K562 (cell line): ENCODE measurements at regions not wholly inside any gene's neighbourhood (a gene's known extent, or its start where the extent isn't known, plus 50 kb on each side); places are given as distances from the start of the nearest gene placed in this dataset.

Experiments used
- ATAC-seq: fragments of 200-7000 bp; cut with Tn5 transposase; 3 replicates; pipeline ENCODE4 v1.9.1; 2020; ENCODE audit warnings: moderate library complexity
- BruUV-seq: library from RNA; stranded (reverse); fragments of 400-500 nt; replicated peaks from 2 replicates; lab custom pipeline; 2021; lab: Mats Ljungman, UMichigan
- CTCF ChIA-PET: fragments of 300-600 bp; formaldehyde crosslinking; extraction: SDS; loops from one replicate; lab custom pipeline; 2021; ENCODE audit warnings: low intra/inter-chr PET ratio; lab: Yijun Ruan, JAX
- POLR2A ChIA-PET: fragments of 300-600, 350-650 bp; sonication (Branson Sonifier 250); formaldehyde crosslinking; extraction: SDS; loops from one replicate; lab custom pipeline; 2021; ENCODE audit warnings: antibody characterized with exemption, inconsistent platforms; lab: Yijun Ruan, JAX
- DNase-seq, 4 experiments: peaks; one replicate each; pipeline versions ENCODE4 v3.0.0 to v3.0.0-alpha.2; 2011 to 2018; ENCODE audit warnings: low spot score in 3 of 4, mixed read lengths in 3 of 4; ENCODE audit errors: extremely low read depth in 1 of 4
- FAIRE-seq: peaks from 2 replicates; lab custom pipeline; 2011; peaks lifted over from hg19 to GRCh38; lab: Jason Lieb, UNC
- H2AFZ ChIP-seq: 2 replicates; pipeline ENCODE4 v1.6.0; 2011; ENCODE audit warnings: low read depth, low read length, control low read depth, inconsistent platforms
- H3K27ac ChIP-seq: fragments of 200-600 bp; 3 replicates; pipeline ENCODE4 v1.8.0; 2011; ENCODE audit warnings: low read depth, mild to moderate bottlenecking, control low read depth, inconsistent platforms, low read length, moderate library complexity, mixed read lengths; ENCODE audit errors: extremely low read depth
- H3K27me3 ChIP-seq, 2 experiments: fragments of 300-600 bp in 1 of 2; 2 replicates in 1 of 2; 3 replicates in 1 of 2; pipeline versions ENCODE4 v1.6.0 to v1.8.0; 2011; ENCODE audit warnings: inconsistent platforms in 2 of 2, low read length in 2 of 2, mild to moderate bottlenecking in 1 of 2, mixed read lengths in 1 of 2, moderate library complexity in 1 of 2; ENCODE audit not compliant: control insufficient read depth in 2 of 2, insufficient read depth in 2 of 2
- H3K36me3 ChIP-seq: fragments of 300-600 bp; 3 replicates; pipeline ENCODE4 v1.8.0; 2011; ENCODE audit warnings: mild to moderate bottlenecking, low read length, inconsistent platforms; ENCODE audit not compliant: control insufficient read depth, insufficient read depth
- H3K4me1 ChIP-seq, 2 experiments: fragments of 200-600 bp in 1 of 2; replicated peaks in 1 of 2; 2 replicates in 1 of 2; 3 replicates in 1 of 2; pipeline versions ENCODE4 v1.5.1 to v1.8.0; 2011; ENCODE audit warnings: inconsistent platforms in 2 of 2, low read length in 2 of 2, mild to moderate bottlenecking in 1 of 2, mixed read lengths in 1 of 2, moderate library complexity in 1 of 2; ENCODE audit not compliant: control insufficient read depth in 2 of 2, insufficient read depth in 2 of 2
- H3K4me2 ChIP-seq: 2 replicates; pipeline ENCODE4 v1.6.1; 2011; ENCODE audit warnings: low read length, control low read depth, inconsistent platforms, mixed read lengths; ENCODE audit not compliant: insufficient read depth
- H3K4me3 ChIP-seq: fragments of 200-600 bp; sonication (generic), shearing (Covaris generic); 2 replicates; pipeline ENCODE4 v1.5.1; 2016; ENCODE audit warnings: control low read depth, inconsistent platforms
- H3K79me2 ChIP-seq: fragments of 200-600 bp; 3 replicates; pipeline ENCODE4 v1.8.0; 2011; ENCODE audit warnings: low read length, inconsistent platforms; ENCODE audit not compliant: control insufficient read depth, insufficient read depth
- H3K9ac ChIP-seq, 2 experiments: 2 replicates each; pipeline versions ENCODE4 v1.6.0 to v1.6.1; 2011; ENCODE audit warnings: low read depth in 2 of 2, low read length in 2 of 2, control low read depth in 1 of 2, inconsistent platforms in 1 of 2, mild to moderate bottlenecking in 1 of 2, mixed read lengths in 1 of 2; ENCODE audit not compliant: insufficient read depth in 1 of 2
- H3K9me1 ChIP-seq: one replicate; pipeline ENCODE4 v1.6.0; 2011; ENCODE audit warnings: inconsistent platforms, mild to moderate bottlenecking, low read length, moderate library complexity; ENCODE audit not compliant: control insufficient read depth, insufficient read depth
- H3K9me3 ChIP-seq: replicated peaks from 2 replicates; pipeline ENCODE4 v1.5.1; 2011; ENCODE audit warnings: low read depth, low read length, inconsistent platforms; ENCODE audit not compliant: control insufficient read depth, insufficient read depth
- H4K20me1 ChIP-seq: replicated peaks from 2 replicates; pipeline ENCODE4 v1.6.1; 2011; ENCODE audit warnings: low read length, inconsistent platforms, mixed read lengths; ENCODE audit not compliant: control insufficient read depth, insufficient read depth
- FOSL1 ChIP-seq: fragments of 200-800 bp; sonication (Bioruptor generic); conservative IDR thresholded peaks from 2 replicates; pipeline ENCODE4 v1.6.1; 2016; ENCODE audit warnings: missing genetic modification characterization, missing compliant biosample characterization
- HDAC8 ChIP-seq: fragments of 450-650 bp; IDR thresholded peaks from 2 replicates; pipeline ENCODE4 v1.6.1; 2016; ENCODE audit warnings: mild to moderate bottlenecking, missing genetic modification characterization, moderate library complexity, missing compliant biosample characterization
- PATZ1 ChIP-seq: fragments of 250-450 bp; sonication (Bioruptor Pico); IDR thresholded peaks from 2 replicates; pipeline ENCODE4 v1.5.0; 2020; ENCODE audit warnings: mild to moderate bottlenecking, borderline replicate concordance
- PTRF ChIP-seq: fragments of 450-650 bp; IDR thresholded peaks from 2 replicates; pipeline ENCODE4 v1.6.1; 2016; ENCODE audit warnings: mild to moderate bottlenecking, missing genetic modification characterization, missing compliant biosample characterization
- RAD21 ChIP-seq, 2 experiments: fragments of 250-450 bp in 1 of 2; fragments of 450-650 bp in 1 of 2; sonication (Bioruptor Pico) in 1 of 2; formaldehyde crosslinking in 1 of 2; IDR thresholded peaks in 1 of 2; conservative IDR thresholded peaks in 1 of 2; 2 replicates each; pipeline versions ENCODE4 v1.4.0 to v1.8.0; 2020 to 2022; ENCODE audit warnings: mild to moderate bottlenecking in 2 of 2, moderate library complexity in 1 of 2
- RNF2 ChIP-seq: sonication (generic); IDR thresholded peaks from 2 replicates; pipeline ENCODE4 v1.6.1; 2016
- RUNX1 ChIP-seq: sonication (generic); IDR thresholded peaks from 2 replicates; pipeline ENCODE4 v1.6.1; 2016; ENCODE audit warnings: antibody characterized with exemption, low read depth
- TCF7 ChIP-seq: sonication (generic); IDR thresholded peaks from 2 replicates; pipeline ENCODE4 v1.6.1; 2016; ENCODE audit warnings: antibody characterized with exemption, borderline replicate concordance
- TRIM24 ChIP-seq, 2 experiments: fragments of 450-650 bp; IDR thresholded peaks; 2 replicates each; pipeline ENCODE4 v1.6.1; 2016
- ZBTB2 ChIP-seq: fragments of 450-650 bp; IDR thresholded peaks from 2 replicates; pipeline ENCODE4 v1.6.1; 2016; ENCODE audit warnings: antibody characterized with exemption
- ZC3H11A ChIP-seq: IDR thresholded peaks from 2 replicates; pipeline ENCODE4 v1.6.1; 2012; ENCODE audit warnings: low read depth, low read length, improper control_type of control experiment
- ZNF134 ChIP-seq: fragments of 250-450 bp; sonication (Bioruptor Pico); conservative IDR thresholded peaks from 2 replicates; pipeline ENCODE4 v1.4.0; 2020
- WGBS: fragments of 100-300 bp; shearing (Covaris generic); methylation state at CpG from one replicate; pipeline ENCODE4 v1.1.6; 2016; ENCODE audit warnings: low coverage, mixed read lengths; ENCODE audit not compliant: insufficient coverage; ENCODE audit errors: missing lambda C conversion rate; 5-methylcytosine and 5-hydroxymethylcytosine counted together
- in situ Hi-C: fragments of 300-500 bp; cut with MboI; formaldehyde crosslinking; loops from 4 replicates; pipeline ENCODE4 v1.15.0; 2018; ENCODE audit warnings: inconsistent platforms, mixed read lengths
- intact Hi-C: fragments of 100-400 bp; cut with micrococcal nuclease; formaldehyde crosslinking; loops from 2 replicates; pipeline ENCODE4 v1.14.2; 2022
- TF ChIP-seq, protein P1 (sequence below): IDR thresholded peaks from 2 replicates; pipeline ENCODE4 v1.6.1; 2011; ENCODE audit not compliant: insufficient read length; ENCODE audit errors: extremely low read depth
- TF ChIP-seq, protein P2 (sequence below): fragments of 450-650 bp; formaldehyde crosslinking; IDR thresholded peaks from 2 replicates; pipeline ENCODE4 v1.4.0; 2022; ENCODE audit warnings: missing genetic modification characterization

- Histone ChIP-seq H3K9ac (no peak overlapping the region), H4K20me1 (no peaks in the 10 kb centered on the region), H3K36me3 (no peaks in the 10 kb centered on the region), H2AFZ (no peak overlapping the region; the same call in 1 of the 2 replicates), H3K9me3 (no peaks in the 10 kb centered on the region), H3K4me2 (no peak overlapping the region), H3K27me3 (no peaks in the 10 kb centered on the region), H3K27ac (no peak overlapping the region), H3K79me2 (no peaks in the 10 kb centered on the region), H3K9me1 (no peaks in the 10 kb centered on the region), H3K4me1 (no peaks in the 10 kb centered on the region; a peak in 1 of 5 replicates), H3K4me3 (no peak overlapping the region)
- ChIA-PET CTCF (interaction anchor here (0.7 to 1.1 kb wide), 2 partner anchors 251 to 299 kb away, joined by 3 read pairs; no protein-coding TSS in a partner anchor), POLR2A (interaction anchor here (1.0 kb wide), 1 partner anchor 15 kb away, joined by 3 read pairs; no protein-coding TSS in a partner anchor)
- ATAC-seq = peak; percentile 91
- in situ Hi-C loops = no loop called here
- WGBS = 41% methylated on average over 16 of the region's 16 CpGs
- FAIRE-seq = peak; percentile 58
- intact Hi-C loops = no loop called here
- no TSS peak for BruUV-seq
- peak; percentile 27 to 50 (median 40) for DNase-seq
- TF ChIP-seq RAD21 (CRISPR knock-in tag; conservative IDR thresholded peaks at IDR 0.05 in 1 of 2, IDR thresholded peaks at IDR 0.05 in 1 of 2) (peak in 1 of 2 experiments; percentile 44; a peak in 2 of 4 replicates), TRIM24 (IDR thresholded peaks at IDR 0.05) (peak; percentile 80 to 84), RNF2 (no peak), PATZ1 (CRISPR knock-in tag) (no peak), ZC3H11A (no peak), TCF7 (no peak), FOSL1 (tag) (no peak), ZBTB2 (no peak), PTRF (tag) (no peak), HDAC8 (tag) (no peak), RUNX1 (no peak), ZNF134 (CRISPR knock-in tag) (no peak)
- TF ChIP-seq, protein P1, sequence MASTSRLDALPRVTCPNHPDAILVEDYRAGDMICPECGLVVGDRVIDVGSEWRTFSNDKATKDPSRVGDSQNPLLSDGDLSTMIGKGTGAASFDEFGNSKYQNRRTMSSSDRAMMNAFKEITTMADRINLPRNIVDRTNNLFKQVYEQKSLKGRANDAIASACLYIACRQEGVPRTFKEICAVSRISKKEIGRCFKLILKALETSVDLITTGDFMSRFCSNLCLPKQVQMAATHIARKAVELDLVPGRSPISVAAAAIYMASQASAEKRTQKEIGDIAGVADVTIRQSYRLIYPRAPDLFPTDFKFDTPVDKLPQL = no peak
- TF ChIP-seq, protein P2, sequence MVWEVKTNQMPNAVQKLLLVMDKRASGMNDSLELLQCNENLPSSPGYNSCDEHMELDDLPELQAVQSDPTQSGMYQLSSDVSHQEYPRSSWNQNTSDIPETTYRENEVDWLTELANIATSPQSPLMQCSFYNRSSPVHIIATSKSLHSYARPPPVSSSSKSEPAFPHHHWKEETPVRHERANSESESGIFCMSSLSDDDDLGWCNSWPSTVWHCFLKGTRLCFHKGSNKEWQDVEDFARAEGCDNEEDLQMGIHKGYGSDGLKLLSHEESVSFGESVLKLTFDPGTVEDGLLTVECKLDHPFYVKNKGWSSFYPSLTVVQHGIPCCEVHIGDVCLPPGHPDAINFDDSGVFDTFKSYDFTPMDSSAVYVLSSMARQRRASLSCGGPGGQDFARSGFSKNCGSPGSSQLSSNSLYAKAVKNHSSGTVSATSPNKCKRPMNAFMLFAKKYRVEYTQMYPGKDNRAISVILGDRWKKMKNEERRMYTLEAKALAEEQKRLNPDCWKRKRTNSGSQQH (CRISPR knock-in tag) = no peak
These were observed 198.7 kb upstream of the EEA1 start for GRCh38 chr12:93127582-93128331.
